ENCODE measurements at regions not wholly inside any gene's neighbourhood (a gene's known extent, or its start where the extent isn't known, plus 50 kb on each side); places are given as distances from the start of the nearest gene placed in this dataset.

GRCh38 chr4:34628471-34628870 lies 1615.8 kb downstream of the ARAP2 start:
- TF ChIP-seq CTCF (IDR thresholded peaks at IDR 0.05; ENCODE audit: control extremely low read depth in 1 of 3, insufficient read depth in 1 of 3, low read depth in 1 of 3, low read length in 3 of 3): no peak
- TF ChIP-seq CBX5 (IDR thresholded peaks at IDR 0.05; ENCODE audit: low read depth, low read length): no peak
- TF ChIP-seq KDM1A (IDR thresholded peaks at IDR 0.05; ENCODE audit: borderline replicate concordance, low read length): no peak
- no peak for TF ChIP-seq POLR2AphosphoS5 (IDR thresholded peaks at IDR 0.05; ENCODE audit: low read depth, low read length)
- TF ChIP-seq CEBPB (IDR thresholded peaks at IDR 0.05; ENCODE audit: low read depth, low read length): no peak
- TF ChIP-seq POLR2A (IDR thresholded peaks at IDR 0.05; ENCODE audit: control extremely low read depth in 1 of 2, low read depth in 2 of 2, low read length in 2 of 2): no peak
- no peak for TF ChIP-seq SUZ12 (IDR thresholded peaks at IDR 0.05; ENCODE audit: low read length)
- TF ChIP-seq ZNF274 (IDR thresholded peaks at IDR 0.05; ENCODE audit: borderline replicate concordance, extremely low read depth, low read length): no peak
- TF ChIP-seq EP300 (IDR thresholded peaks at IDR 0.05; ENCODE audit: borderline replicate concordance in 1 of 2, low read depth in 2 of 2, low read length in 2 of 2): no peak
- TF ChIP-seq NANOG (IDR thresholded peaks at IDR 0.05; ENCODE audit: insufficient read depth, low read depth, low read length, poor library complexity, severe bottlenecking): no peak
